NCI-H69 (cell line): ENCODE measurements at regions not wholly inside any gene's neighbourhood (a gene's known extent, or its start where the extent isn't known, plus 50 kb on each side); places are given as distances from the start of the nearest gene placed in this dataset.

Experiments
- DNase-seq: peaks from one replicate; lab custom pipeline; 2025; lab: John Stamatoyannopoulos, UW

DNA sequence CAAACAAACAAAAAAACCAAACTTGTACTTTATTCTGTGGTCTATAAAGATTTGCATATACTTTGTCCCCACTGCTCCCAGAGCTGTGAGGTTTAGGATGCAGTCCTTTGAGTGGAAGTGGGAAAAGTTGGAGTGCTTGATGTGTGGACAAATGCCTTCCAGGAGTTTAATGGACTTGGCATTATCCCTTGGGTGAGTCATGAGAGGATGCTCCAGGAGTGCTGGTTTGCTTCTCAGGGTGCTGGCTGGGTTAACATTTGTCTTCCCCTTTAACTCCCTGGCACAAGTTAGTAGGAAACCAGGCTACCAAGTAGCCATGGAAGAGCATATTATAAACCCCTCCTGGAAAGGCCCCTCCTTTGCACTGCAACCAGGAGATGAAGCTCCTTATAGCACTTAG is 417.4 kb upstream of the RIOK2 start:
- DNase-seq: no peak

DNA sequence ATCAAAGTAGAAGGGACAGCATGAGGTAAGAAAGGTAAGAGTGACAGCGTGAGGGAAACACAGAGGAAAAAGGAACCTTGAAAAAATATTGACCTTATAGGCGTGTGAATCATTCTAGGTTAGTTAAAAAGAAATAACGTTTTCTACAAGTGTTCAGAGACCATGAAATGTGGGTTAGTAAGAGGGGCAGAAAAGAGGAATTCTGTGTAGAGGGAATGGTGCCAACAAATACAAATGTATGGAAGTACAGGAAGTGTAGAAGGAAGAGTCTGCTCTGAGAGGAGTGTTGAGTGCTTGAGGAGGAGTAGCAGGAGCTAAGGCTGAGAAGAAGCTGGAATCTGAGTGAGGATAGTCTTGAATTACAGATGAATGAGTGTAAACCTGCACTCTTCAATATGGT is 418.6 kb upstream of the RIOK2 start:
- no peak for DNase-seq

DNA sequence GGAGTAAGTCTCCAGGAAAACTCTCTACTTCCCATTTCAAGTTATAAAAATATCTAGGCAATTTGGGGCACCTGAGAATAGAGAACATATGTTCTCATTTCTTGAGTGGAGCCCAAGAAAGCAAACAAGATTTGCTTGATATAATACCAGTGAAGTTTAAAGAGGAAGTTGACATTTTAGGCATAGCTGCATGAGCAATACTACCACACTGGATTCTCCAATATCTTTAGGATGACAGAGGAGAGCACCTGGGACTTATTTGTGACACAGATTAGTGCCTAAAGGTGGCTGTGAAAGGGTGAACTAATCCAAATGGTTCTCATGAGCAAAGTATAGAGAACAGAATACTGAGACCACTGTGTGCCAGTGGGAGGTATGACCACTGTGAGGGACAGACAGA is 423.5 kb upstream of the RIOK2 start:
- no peak for DNase-seq

DNA sequence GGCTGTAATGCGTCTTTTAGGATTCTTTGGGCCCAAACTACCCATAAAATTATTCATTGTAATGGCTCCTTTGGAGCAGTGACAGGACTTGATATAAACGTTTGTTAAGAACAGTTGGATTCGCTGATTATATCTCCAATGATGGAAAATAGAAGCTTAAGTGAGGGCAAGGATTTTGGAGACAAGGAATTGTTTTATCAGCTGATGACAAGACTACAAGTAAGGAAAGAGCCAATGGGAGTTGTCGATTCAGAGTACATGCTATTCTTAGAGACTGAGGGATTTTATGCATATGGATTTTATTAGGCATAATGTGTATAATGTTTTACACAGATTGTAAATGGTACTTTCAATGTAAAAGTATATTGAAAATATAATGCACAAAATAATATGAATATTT is 425.5 kb upstream of the RIOK2 start:
- DNase-seq: no peak

DNA sequence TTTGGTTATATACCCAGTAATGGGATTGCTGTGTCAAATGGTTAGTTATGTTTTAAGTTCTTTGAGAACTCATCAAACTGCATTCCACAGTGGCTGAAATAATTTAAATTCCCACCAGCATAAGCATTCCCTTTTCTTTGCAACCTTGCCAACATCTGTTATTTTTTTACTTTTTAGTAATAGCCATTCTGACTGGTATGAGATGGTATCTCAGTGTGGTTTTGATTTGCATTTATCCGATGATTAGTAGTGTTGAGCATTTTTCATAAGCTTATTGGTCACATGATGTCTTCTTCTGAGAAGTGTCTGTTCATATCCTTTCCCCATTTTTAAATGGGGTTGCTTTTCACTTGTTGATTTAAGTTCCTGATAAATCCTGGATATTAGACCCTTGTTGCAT is 435.7 kb upstream of the RIOK2 start:
- no peak for DNase-seq

DNA sequence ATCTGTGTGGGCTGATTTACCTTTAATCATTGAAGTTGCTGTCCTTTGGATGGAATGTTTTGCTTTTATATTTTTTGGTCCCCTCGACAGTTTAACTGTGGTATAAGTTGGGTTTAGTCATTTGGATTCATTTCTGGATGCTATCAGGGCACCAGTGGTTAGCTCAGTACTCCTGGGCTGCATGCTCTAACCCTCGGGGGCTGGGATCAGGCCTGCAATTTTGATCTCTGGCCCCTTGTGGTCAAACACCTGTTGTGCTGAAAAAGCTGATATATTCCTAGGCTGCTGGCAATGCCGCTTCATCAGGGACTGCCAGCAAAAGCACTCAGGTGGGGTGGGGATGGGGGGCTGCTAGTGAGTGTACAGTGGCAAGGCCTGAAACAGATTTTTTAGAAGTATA is 440.4 kb upstream of the RIOK2 start:
- no peak for DNase-seq

DNA sequence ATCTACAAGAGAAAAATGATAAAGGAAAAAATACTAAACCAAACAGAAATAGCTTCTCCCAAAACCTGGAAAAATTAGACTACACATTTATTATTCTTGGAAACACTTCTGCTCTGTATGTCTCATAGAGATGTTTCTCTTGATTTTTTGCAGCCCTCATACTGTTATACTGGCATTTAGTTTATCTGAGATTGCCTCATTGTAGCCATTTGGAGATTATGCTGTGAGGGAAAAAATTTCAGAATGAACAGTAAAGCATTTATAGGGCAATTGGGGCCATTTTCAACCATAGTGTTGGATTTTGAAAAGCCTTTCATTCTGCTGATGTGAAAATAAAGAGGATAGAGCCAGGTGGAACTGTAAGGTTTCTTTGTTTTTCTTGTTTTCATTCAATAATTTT is 441.8 kb upstream of the RIOK2 start:
- DNase-seq: no peak

DNA sequence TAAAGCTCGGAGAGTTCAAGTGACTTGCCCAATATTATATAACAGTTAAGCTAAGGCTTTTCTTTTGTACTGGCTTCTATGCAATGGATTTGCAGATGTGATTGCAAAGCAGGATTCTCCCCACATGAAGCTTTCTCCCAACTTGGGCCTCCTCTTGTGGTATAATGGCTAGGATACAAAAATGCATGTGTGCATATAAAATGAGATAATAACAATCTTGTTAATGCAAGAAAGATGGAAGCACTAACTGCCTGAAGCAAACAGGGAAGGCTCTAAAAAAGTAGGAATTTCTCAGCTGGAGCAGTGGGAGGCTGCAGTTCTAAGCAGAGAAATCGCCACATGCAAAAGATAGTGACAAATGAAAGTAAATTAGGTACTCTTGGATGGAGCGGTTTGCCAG is 444.2 kb upstream of the RIOK2 start:
- DNase-seq: peak; percentile 47

DNA sequence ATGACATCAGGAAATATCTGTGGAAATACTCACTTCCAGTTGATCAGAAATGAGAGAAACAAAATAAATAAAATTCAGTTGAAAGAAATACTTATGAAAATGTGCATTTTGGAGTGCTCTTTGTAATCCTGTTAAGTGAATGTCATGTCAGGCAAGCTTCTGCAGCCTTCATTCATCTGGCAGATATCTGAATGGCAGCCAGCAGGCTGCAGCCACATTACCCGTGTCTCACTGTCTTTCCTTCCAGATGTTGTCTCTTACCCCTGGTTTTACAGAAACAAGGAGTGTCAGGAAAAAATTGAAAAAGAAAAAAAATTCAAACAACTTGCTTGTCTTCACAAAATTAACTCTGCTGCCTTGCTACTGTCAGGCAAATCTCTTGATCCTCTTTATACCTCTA is 445.0 kb upstream of the RIOK2 start:
- peak; percentile 76 for DNase-seq

DNA sequence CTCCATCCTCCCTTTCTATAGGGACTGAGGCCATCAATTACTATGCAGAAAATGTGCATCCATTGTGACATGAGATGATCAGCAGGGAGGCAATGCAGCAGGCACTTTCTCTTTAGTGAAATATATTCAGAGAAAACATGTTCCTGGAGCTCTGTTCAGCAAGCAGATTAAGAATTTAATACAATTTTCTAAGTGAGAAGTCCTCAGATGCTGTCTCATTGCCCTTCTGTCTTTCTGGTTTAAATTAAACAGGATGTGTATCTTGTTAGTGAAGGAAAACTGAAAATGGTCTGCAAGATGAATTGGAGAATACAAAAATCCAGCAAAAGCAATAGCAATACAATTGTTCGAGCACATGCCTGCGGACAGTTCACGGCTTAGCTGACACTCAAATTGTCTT is 445.8 kb upstream of the RIOK2 start:
- DNase-seq: no peak

DNA sequence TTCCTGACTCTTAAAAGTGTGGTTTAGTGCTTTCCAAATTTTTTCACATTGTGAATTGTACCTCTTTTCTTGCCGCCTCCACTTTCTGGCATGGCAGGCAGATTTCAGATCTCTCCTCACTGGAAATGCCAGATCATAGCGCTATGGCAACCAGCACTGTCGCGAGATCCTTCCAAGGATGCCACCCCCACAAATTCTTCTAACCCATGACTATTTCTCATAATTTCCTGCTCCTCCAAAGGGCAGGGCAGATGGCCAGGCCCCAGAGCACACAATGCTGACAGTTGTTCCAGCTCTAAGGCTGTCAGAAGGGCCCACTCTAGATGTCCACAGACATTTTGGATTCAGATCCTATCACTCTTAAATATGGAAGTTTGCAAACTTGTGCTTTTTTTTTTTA is 446.2 kb upstream of the RIOK2 start:
- DNase-seq: peak; percentile 88

DNA sequence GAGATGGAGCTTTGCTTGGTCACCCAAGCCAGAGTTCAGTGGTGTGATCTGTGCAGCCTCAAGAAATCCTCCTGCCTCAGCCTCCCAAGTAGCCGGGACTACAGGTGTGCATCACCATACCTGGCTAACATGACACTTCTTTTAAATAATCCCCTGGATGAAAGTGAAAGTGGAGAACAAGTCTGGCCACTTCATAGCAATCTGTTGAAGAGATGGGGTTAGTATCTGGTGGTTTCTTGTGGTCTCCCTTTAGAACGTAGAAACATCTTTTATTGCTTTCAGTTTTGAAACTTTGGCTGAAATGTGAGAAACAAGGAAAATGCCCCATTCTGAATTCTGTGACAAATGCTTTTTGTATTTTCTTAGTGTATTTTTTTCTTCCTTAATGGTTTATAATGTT is 452.5 kb upstream of the RIOK2 start:
- DNase-seq: no peak

DNA sequence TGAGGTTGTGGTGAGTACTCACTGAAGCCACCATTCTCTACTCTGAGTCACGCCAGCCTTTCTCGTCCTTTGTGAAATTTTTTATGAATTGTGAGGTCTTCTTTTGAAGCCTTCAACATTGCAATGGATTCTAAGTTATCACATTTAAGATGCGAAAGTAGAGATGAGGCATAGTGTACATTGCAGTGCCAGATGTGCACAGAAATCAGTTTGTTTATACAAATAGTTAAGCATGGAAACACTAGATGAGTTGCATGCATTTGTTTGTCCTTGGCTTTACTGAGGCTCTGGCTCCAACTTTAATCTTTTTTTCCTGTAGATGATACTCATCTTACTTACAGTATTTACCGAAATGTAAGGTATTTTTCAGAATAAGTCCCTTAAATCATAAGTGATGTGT is 453.7 kb upstream of the RIOK2 start:
- no peak for DNase-seq

DNA sequence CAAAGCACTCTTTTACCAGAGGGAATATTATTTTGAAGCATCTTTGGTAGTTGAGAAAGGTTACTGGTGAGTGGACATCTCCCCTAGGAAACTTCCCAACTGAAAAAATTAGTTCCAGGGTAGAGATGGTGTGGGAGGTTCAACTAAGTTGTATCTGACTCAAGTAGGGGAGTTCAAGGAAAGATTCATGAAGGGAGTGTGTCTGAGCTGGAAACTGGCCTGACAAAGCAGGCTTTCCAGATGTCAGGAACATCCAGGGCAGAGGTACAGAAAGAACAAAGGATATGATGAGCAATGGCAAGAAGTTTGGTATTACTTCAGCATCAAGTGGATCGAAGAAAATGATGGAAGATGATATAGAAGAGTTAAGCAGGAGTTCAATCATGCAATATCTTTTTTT is 458.0 kb upstream of the RIOK2 start:
- no peak for DNase-seq

DNA sequence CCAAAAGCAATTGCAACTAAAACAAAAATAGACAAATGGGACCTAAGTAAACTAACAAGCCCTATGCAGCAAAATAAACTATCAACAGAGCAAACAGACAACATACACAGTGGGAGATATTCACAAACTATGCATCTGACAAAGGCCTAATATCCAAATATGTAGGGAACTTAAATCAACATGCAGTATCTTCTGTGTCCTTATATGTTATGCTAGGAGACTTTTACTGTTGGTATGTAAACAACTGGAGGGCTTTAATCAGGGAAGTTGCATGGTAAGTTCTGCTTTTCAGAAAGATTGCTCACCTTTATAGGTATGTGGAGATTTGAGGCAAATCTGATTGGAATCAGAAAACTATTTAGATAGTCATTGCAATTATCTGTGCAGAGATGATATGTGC is 461.2 kb upstream of the RIOK2 start:
- DNase-seq: no peak

DNA sequence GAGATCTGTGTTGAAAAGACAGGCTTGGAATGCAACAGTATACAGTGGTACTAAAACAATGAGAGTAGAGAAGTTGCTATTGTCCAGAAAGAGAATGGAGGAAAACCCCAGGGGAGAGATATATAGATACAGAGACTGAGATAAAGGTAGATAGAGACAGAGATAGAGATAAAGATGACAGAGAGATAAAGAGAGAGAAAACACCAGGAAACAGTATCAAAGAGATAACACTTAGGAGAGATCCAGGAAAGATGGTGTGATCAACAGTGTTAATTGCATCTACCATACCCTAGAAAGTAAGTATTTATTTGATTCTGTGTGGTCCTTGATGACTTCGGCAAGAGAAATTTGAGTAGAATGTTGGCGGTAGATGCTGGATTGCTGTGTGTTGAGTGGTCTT is 461.8 kb upstream of the RIOK2 start:
- no peak for DNase-seq

DNA sequence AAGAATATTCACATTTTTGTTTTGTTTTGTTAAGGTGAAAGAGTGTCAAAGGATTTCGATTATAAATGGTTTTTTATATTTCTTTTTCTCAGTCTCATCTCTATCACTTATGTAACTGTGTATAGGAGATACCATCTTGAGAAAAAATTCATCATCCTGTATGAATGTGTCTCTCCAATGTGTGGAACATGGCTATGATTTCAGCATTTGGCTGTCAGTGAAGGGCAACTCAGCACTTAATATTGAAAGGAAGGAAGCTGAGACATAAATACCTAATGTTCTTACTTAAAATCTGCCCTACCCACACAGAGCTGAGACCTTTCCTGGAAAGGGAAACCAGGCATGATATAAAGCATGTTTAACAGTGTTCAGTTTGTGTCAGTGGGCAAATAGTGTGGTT is 474.2 kb upstream of the RIOK2 start:
- DNase-seq: no peak

DNA sequence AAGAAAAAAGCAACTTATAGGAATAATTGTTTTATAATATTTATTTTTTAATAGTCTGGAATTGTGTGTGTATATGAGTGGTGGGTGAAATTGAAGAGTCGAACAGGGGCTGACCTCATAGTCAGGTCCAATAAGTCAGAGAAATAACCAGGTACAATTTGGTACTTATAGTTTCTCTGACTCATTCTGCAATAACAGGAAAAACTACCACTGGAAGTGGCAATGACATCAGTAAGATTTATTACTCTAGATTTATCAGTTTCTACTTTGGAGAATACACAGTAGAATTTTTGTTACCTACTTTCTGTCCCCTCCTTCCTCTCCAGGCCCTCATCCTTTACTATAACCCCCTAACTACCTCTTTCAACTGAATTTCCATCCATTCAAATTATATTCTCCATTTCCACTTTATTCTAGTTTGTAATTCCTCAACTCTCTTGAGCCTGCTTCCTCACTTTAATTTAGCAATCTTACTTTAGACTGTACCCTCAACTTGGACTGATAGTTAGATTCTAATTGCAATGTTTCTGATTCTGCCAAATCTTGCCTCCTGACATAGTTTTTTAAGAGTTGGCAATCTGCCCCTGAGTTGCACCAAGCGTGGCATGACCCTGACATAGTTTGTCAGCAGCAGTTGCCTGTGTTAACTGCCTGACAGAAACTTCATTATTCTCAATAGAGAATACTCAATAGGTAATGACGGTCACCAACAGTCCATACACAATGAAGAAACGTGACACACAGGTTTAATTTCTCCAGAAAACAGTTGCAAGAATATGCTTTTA is 475.3 kb upstream of the RIOK2 start:
- peak; percentile 33 for DNase-seq

DNA sequence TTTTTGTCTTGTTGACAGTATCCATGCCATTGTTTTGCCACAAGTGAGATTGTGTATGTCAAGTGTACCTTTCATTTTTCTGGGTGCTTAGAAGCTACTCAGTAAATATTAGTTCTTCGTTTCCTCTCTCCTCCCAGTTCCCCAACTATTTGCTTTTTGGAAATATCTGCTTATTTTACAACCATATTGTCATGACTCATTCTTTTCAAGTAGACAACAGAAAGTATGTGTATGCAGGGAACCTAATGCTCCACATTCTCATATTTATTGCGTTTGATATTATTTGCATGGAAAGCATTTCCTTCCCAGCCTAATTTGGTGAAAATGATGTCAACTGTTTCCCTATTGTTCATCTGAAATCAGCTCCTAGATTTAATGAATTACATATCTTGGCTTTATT is 483.7 kb upstream of the RIOK2 start:
- DNase-seq: peak; percentile 19

DNA sequence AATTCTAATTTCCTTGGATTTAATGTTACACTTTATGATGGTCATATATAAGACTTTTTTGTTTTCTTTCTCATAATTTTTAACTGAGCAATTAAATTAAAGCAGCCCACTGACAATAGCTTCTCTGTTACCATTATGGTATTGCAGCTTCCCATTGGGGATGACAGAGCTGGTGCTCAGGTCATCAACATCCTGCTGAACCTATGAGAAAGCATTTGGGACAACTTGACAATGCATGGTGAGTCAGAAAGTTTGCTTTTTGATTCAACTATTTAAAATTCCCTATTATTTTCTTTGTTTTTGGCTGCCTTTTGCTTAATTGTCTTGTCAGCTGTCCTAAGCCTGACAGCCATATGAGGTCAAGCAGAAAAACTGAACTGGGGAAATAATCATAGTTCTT is 487.4 kb upstream of the RIOK2 start:
- no peak for DNase-seq

DNA sequence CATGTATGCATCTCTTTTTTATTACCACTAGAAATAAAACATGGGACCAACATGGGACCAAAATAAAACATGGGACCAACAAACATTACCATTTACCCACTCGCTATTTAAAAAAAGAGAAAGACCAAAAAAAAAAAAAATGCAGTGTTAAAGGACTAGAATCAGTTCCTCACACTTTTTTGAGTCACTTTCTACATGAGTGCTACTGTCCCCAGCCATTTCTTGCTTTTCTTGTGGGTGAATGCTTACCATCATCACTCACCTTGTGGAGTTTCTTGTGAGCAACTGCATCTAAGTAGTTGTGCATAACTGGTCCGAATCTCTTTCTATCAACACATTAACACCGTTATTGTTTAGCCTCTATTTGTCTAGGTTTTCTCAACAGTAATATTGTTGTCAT is 493.6 kb upstream of the RIOK2 start:
- DNase-seq: no peak

DNA sequence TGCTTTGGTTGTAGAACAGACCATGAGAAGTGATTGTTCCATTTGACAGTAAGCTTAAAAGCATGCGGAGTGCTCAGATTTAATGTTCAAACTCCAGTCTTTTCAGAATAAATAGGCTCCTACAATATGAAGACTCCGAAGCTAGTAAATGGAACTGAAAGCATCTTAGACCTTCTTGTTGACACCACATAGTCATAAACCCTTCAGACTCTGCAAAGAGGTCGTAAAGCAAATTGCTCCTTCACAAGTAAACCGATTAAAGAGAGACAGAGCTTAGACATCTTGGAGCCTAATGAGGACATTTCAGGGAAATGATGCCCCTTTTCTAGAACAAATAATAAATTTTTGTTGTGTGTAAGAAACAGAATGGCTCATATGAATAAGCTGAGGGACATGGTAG is 511.0 kb upstream of the RIOK2 start:
- peak; percentile 13 for DNase-seq

DNA sequence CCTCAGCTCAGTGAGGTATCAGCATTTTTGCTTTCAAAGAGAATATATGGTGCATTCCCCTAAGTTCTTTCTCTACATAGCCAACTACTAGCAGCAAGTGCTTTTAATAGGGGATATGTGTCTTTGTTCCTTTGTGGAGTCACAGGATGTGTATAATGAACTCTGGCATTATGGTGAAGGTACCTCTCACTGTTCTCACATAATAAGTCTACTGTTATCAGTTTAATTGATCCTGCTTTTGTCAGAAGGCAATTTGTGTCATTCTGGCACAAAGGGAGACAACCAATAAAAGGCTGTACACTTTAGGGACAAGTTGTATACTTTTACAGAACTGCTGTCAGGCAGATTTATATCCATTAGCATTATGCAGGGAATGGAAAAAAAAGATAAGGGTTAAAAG is 531.4 kb upstream of the RIOK2 start:
- peak; percentile 79 for DNase-seq

DNA sequence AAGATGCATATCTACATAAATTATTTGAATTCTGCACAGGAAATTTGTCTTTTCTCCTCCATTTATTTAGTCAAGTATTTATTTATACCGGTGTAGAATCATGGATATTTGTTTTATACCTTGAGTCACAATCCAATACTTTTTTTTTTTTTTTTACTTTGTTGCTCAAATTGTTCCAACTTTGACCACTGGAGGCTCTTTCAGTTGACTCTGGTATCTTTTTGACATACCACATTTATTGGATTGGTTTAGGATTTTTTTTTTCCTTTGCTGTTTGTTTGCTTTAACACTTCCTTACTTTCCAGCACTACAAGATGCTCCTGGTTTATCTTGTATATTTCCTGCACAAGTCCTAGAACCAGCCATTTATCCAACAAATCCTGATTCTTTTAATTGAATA is 543.1 kb upstream of the RIOK2 start:
- no peak for DNase-seq

DNA sequence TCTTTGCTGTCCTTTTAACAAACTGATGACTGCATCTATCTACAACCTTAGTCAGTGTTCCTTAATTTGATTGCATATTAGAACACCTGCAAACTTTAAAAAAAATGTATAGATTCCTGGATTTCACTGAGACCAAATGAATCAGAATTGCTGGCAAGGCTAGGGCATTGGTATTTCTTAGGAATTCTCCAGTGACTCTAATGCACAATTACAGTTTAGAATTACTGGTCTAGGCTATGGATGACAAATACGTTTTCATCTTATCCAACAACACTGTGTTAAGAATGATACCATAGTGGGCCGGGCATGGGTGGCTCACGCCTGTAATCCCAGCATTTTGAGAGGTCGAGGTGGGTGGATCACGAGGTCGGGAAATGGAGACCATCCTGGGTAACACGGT is 545.9 kb upstream of the RIOK2 start:
- no peak for DNase-seq
